WI38 (cell line): ENCODE measurements at regions not wholly inside any gene's neighbourhood (a gene's known extent, or its start where the extent isn't known, plus 50 kb on each side); places are given as distances from the start of the nearest gene placed in this dataset.
"Not testable (repeated sequence)": the region's sequence is repeated elsewhere in the genome, so short reads cannot be mapped to it uniquely, and the experiment has no call there.

Experiments
- H3K4me3 ChIP-seq: 2 replicates; pipeline ENCODE4 v1.5.1; 2011; ENCODE audit warnings: low read depth, mild to moderate bottlenecking, control low read depth, low read length
- CTCF ChIP-seq: IDR thresholded peaks from 2 replicates; pipeline ENCODE4 v1.5.1; 2012; ENCODE audit warnings: low read depth, mild to moderate bottlenecking, control low read depth, low read length

GRCh38 chr18:64734063-64734462 lies 585.2 kb upstream of the LINC00305 start:
- no peak for TF ChIP-seq CTCF
- no peak overlapping the region for H3K4me3 ChIP-seq

GRCh38 chr18:64725657-64726056 lies 576.8 kb upstream of the LINC00305 start:
- not testable (repeated sequence) for H3K4me3 ChIP-seq

- no peak overlapping the region for H3K4me3 ChIP-seq
- TF ChIP-seq CTCF = no peak
Observed at GRCh38 chr18:64720781-64721464, 572.0 kb upstream of the LINC00305 start.

- TF ChIP-seq CTCF = no peak
- no peak overlapping the region for H3K4me3 ChIP-seq
Observed at GRCh38 chr18:64718808-64719207, 569.9 kb upstream of the LINC00305 start.

GRCh38 chr18:64717026-64717425 lies 568.1 kb upstream of the LINC00305 start:
- no peak for TF ChIP-seq CTCF
- no peak overlapping the region for H3K4me3 ChIP-seq

- TF ChIP-seq CTCF = no peak
- H3K4me3 ChIP-seq = no peak overlapping the region
Observed at GRCh38 chr18:64714086-64714485, 565.2 kb upstream of the LINC00305 start.

GRCh38 chr18:64713284-64713683 lies 564.4 kb upstream of the LINC00305 start:
- no peak for TF ChIP-seq CTCF
- H3K4me3 ChIP-seq = no peak overlapping the region

GRCh38 chr18:64712035-64712434 lies 563.1 kb upstream of the LINC00305 start:
- H3K4me3 ChIP-seq = no peak overlapping the region
- no peak for TF ChIP-seq CTCF
